AG08396 (cell line): ENCODE measurements at regions not wholly inside any gene's neighbourhood (a gene's known extent, or its start where the extent isn't known, plus 50 kb on each side); places are given as distances from the start of the nearest gene placed in this dataset.

Experiments
- DNase-seq: peaks from one replicate; pipeline ENCODE4 v3.0.0; 2012; ENCODE audit warnings: low spot score, mixed read lengths

DNA sequence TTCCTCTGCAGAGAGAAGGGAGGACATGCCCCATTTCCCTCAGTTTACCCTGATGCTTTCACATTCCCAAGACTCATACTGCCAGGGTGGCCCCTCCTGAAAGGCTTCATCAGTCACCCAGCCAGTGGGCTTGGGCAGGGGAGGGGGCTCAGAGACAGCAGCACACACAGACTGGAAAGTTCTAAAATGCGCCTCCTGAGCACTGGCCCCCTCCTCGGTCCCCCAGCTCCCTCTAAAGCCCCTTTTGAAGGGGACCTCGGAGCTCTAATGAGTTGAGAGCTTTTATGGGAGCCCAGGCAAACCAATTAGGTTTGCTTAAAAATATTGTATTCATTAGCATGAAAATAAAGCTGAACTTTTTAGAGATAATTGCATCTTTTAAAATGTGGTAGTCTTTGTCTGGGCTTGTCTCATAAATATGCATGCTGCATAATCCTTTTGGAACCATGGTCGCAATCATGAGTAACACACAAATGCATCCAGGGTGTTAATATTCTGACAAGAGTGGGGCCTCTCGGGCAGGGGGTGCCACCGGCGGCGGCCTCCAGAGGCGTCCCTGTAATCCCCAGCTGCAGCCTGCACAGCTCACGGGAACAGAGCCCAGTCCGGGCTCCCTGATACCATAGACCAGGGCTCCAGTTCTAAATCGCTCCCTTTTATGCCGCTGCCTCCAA, 78.5 kb downstream of the RPLP1 start:
- DNase-seq = no peak

- no peak for DNase-seq
These were observed 79.0 kb downstream of the RPLP1 start for GRCh38 chr15:69531665-69532027.

DNA sequence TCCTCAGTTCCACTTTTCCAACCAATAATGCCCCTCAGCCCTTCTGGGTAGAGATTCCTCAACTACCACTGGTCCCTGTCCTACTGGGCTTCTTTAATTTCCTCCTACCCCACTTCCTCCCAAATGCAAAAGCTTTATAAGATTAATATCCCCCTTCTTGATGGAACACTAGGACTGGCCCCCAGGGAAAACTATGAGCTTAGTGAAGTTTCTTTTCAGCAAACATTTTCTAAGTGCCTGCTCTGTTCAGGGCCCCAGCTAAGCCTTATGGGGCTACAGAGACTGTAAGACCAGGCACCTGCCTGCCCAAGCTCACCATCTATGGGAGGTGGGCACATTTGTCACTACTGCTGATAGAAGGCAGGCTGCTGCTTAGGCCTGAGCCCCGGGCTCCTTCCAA, 79.4 kb downstream of the RPLP1 start:
- no peak for DNase-seq

DNA sequence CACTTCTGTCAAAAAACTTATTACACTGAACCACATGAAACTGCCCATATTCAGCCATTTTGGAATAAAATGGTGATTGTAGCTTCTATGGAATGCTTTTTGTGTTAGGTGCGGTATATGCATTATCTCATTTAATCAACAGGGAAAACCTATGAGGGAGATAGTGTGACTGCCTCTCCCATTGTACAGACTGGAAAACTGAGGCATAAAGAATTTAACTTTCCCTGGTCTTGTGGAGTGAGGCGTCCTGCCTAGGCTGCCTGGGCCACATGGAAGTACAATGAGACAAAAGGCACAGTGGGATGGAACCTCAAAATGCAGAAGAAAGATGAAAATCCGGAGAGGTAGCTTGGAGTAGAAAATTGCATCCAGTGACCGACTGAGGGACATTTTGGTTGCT, 80.2 kb downstream of the RPLP1 start:
- no peak for DNase-seq

DNA sequence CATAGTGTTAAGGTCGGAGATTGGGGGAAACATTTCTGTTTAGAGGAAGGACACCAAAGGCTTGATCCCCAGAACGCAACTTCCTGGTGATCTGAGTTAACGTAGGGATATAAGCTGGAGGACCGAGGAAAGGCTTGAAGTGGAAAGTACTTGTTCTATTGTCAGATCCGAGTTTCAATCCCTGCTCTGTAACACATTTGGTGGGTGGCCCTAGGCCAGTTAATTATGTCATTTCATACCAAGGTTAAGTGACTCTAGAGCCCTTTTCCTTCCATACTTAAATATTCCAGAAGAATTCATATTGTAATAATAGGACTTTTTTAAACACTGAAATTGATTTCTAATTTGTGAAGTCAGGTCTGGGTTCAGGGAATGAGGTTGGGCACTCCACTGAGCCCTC, 80.9 kb downstream of the RPLP1 start:
- no peak for DNase-seq

GRCh38 chr15:69535101-69535638, 82.6 kb downstream of the RPLP1 start:
- peak; percentile 41 for DNase-seq

DNA sequence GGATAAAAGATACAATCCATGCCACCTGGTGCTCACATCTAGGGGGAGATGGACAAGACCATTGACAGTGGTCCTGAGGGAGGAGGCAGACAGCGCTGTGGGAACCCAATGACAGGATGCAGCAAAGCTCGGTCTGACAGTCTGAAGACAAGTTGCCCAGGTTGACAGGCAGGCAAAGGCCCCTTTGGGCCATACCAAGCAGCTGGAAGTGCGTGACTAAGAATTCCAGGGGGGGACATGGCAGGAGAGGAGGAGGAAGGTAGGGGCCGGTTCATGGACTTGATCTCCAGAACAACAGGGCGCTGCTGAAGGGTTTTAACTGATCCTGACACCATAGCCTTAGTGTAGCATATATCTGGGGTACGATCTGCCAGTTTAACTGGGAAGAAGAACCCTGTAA, 83.4 kb downstream of the RPLP1 start:
- DNase-seq = no peak

- DNase-seq = no peak
These were observed 84.3 kb downstream of the RPLP1 start for GRCh38 chr15:69536726-69537512.

DNA sequence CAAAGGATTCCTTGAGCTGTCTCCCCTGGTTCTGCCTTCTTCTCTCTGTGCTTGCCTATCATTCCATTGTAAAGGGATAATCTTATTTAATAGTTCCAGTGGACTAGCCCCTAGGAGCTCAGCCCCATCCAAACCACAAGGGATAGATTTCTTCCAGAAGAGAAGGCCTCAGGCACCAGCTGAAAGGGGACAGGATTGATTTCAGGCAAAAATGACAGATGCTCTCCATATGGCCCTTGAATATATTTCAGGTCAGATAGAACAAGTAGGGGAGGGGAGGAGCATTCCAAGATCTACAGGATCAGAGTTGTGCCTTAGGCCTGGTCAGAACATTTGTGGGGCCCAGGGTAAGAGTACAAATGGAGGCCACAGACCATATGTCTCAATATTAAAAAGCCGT, 85.3 kb downstream of the RPLP1 start:
- no peak for DNase-seq

GRCh38 chr15:69538379-69538778, 85.8 kb downstream of the RPLP1 start:
- no peak for DNase-seq

- DNase-seq = no peak
These were observed 86.7 kb downstream of the RPLP1 start for GRCh38 chr15:69539345-69539744.

- no peak for DNase-seq
These were observed 88.0 kb downstream of the RPLP1 start for GRCh38 chr15:69540622-69541021.

GRCh38 chr15:69542028-69542427, 89.4 kb downstream of the RPLP1 start:
- no peak for DNase-seq

GRCh38 chr15:69543681-69544364, 91.2 kb downstream of the RPLP1 start:
- DNase-seq = no peak

DNA sequence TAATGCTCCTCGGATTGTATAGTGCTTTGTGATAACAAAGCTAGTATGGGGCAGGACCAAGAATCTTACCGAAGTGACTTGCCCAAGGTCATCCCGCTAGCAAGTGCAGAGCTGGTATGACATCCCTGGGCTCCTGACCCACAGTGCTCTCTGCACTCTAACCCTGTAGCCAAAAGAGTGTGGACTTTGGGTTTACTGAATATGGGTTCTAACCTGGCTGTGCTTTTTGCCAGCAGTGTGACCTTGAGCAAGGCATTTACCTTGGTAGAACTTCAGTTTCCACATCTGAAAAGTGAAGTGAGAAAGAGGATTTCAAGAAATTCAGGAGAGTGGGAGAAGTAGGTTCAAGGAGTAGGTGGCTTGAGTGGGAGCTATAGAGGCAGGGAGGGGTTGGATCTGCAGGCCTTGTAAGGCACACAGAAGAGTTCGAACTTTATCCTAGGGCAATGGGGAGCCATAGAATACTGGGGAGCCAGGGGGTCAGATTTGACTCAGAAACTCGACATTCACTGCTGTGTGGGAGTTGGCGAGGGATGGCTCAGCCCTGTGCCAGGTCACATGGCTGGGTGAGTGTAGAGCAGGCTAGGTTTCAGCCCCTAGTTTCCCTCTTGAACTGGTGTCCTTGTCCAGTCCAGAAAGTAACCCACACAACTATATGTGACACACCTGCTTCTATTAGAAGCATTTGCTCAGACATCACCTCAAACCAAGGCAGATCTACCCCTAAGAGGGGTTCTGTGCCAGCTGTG, 91.9 kb downstream of the RPLP1 start:
- DNase-seq = no peak

- DNase-seq = no peak
These were observed 93.6 kb downstream of the RPLP1 start for GRCh38 chr15:69546182-69546581.

DNA sequence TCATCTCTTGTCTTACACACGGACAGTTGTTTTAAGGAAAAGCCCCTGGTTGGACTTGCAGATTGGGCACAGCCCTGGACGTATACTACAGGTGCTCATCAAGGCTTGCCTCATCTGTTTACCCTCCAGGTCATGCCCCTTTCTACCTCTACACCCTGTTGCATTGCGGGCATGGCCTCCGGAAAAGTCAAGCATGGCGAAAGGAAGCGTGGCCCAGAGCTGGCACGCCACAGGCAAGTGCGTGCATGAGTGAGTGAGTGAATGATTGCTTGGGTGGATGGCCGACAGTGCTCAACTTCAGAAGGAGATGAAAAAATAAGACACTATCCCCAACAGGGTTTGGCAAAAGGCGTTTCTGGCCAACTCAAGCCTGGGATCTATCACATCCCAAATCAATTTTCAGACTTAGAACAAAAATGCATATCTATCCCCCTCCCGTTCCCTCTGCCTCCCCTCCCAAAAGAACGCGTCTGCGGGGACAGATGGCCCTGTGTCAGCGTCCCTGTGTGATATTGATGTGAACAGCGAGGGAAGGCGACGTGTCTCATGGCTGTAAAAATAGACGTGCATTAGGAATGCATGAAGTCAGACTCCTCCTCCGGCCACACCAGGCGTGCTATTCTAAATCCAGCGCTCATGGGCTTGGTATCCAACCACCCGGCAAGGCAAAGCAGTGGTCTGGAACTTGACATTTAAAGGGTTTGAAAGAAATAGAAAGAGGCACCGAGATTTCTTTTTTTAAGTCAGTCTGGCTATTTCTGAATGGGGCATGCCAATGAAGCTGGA, 96.0 kb downstream of the RPLP1 start:
- no peak for DNase-seq

- no peak for DNase-seq
These were observed 98.9 kb downstream of the RPLP1 start for GRCh38 chr15:69551391-69552056.

- no peak for DNase-seq
These were observed 99.6 kb downstream of the RPLP1 start for GRCh38 chr15:69552057-69552815.

GRCh38 chr15:69553686-69554085, 101.1 kb downstream of the RPLP1 start:
- DNase-seq = no peak
